ENCODE measurements at regions not wholly inside any gene's neighbourhood (a gene's known extent, or its start where the extent isn't known, plus 50 kb on each side); places are given as distances from the start of the nearest gene placed in this dataset.

- no peak for DNase-seq (ENCODE audit: low read depth, low spot score)
- Histone ChIP-seq H3K36me3 (ENCODE audit: insufficient read depth, insufficient read length, low read length) (no peaks in the 10 kb centered on the region), H3K9ac (ENCODE audit: insufficient read length, low read depth) (no peak overlapping the region), H3K4me1 (ENCODE audit: insufficient read depth, insufficient read length) (no peaks in the 10 kb centered on the region), H3K4me3 (ENCODE audit: insufficient read length, low read depth) (no peak overlapping the region), H3K27me3 (ENCODE audit: insufficient read depth, insufficient read length) (no peaks in the 10 kb centered on the region), H3K9me3 (ENCODE audit: insufficient read depth, low read length) (no peaks in the 10 kb centered on the region)
- TF ChIP-seq ZNF274 (IDR thresholded peaks at IDR 0.05; ENCODE audit: low read depth, low read length) (no peak), YY1 (IDR thresholded peaks at IDR 0.05; ENCODE audit: insufficient read depth, insufficient read length) (no peak), SUZ12 (IDR thresholded peaks at IDR 0.05; ENCODE audit: extremely low read depth, insufficient read depth, insufficient read length) (no peak)
Observed at GRCh38 chr9:29199975-29200374, 1626.7 kb upstream of the C9orf72 start.

GRCh38 chr9:29200650-29201049 is 1627.4 kb upstream of the C9orf72 start:
- Histone ChIP-seq H3K9me3 (ENCODE audit: insufficient read depth, low read length) (no peaks in the 10 kb centered on the region), H3K27me3 (ENCODE audit: insufficient read depth, insufficient read length) (no peaks in the 10 kb centered on the region), H3K4me1 (ENCODE audit: insufficient read depth, insufficient read length) (no peaks in the 10 kb centered on the region), H3K4me3 (ENCODE audit: insufficient read length, low read depth) (no peak overlapping the region), H3K9ac (ENCODE audit: insufficient read length, low read depth) (no peak overlapping the region), H3K36me3 (ENCODE audit: insufficient read depth, insufficient read length, low read length) (no peaks in the 10 kb centered on the region)
- TF ChIP-seq SUZ12 (IDR thresholded peaks at IDR 0.05; ENCODE audit: extremely low read depth, insufficient read depth, insufficient read length) (no peak), ZNF274 (IDR thresholded peaks at IDR 0.05; ENCODE audit: low read depth, low read length) (no peak), YY1 (IDR thresholded peaks at IDR 0.05; ENCODE audit: insufficient read depth, insufficient read length) (no peak)
- no peak for DNase-seq (ENCODE audit: low read depth, low spot score)

GRCh38 chr9:29203244-29203930 is 1630.1 kb upstream of the C9orf72 start:
- no peaks in the 10 kb centered on the region for H3K36me3 ChIP-seq (ENCODE audit: insufficient read depth, insufficient read length, low read length)
- TF ChIP-seq ZNF274 (IDR thresholded peaks at IDR 0.05; ENCODE audit: low read depth, low read length) (no peak), YY1 (IDR thresholded peaks at IDR 0.05; ENCODE audit: insufficient read depth, insufficient read length) (no peak), SUZ12 (IDR thresholded peaks at IDR 0.05; ENCODE audit: extremely low read depth, insufficient read depth, insufficient read length) (no peak)
- no peaks in the 10 kb centered on the region for H3K9me3 ChIP-seq (ENCODE audit: insufficient read depth, low read length)
- no peaks in the 10 kb centered on the region for H3K4me1 ChIP-seq (ENCODE audit: insufficient read depth, insufficient read length)
- DNase-seq (ENCODE audit: low read depth, low spot score) = no peak
- H3K27me3 ChIP-seq (ENCODE audit: insufficient read depth, insufficient read length) = no peaks in the 10 kb centered on the region
- H3K9ac ChIP-seq (ENCODE audit: insufficient read length, low read depth) = no peak overlapping the region
- H3K4me3 ChIP-seq (ENCODE audit: insufficient read length, low read depth) = no peak overlapping the region

GRCh38 chr9:29208670-29209069 is 1635.4 kb upstream of the C9orf72 start:
- Histone ChIP-seq H3K9ac (ENCODE audit: insufficient read length, low read depth) (no peak overlapping the region), H3K9me3 (ENCODE audit: insufficient read depth, low read length) (no peaks in the 10 kb centered on the region), H3K4me3 (ENCODE audit: insufficient read length, low read depth) (no peak overlapping the region), H3K27me3 (ENCODE audit: insufficient read depth, insufficient read length) (peaks cover 30% of the 10 kb centered on the region), H3K36me3 (ENCODE audit: insufficient read depth, insufficient read length, low read length) (no peaks in the 10 kb centered on the region), H3K4me1 (ENCODE audit: insufficient read depth, insufficient read length) (peaks cover 2% of the 10 kb centered on the region)
- DNase-seq (ENCODE audit: low read depth, low spot score) = no peak
- TF ChIP-seq YY1 (IDR thresholded peaks at IDR 0.05; ENCODE audit: insufficient read depth, insufficient read length) (no peak), ZNF274 (IDR thresholded peaks at IDR 0.05; ENCODE audit: low read depth, low read length) (no peak), SUZ12 (IDR thresholded peaks at IDR 0.05; ENCODE audit: extremely low read depth, insufficient read depth, insufficient read length) (no peak)

GRCh38 chr9:29209748-29210291 is 1636.5 kb upstream of the C9orf72 start:
- Histone ChIP-seq H3K9ac (ENCODE audit: insufficient read length, low read depth) (no peak overlapping the region), H3K4me1 (ENCODE audit: insufficient read depth, insufficient read length) (peaks cover 2% of the 10 kb centered on the region), H3K36me3 (ENCODE audit: insufficient read depth, insufficient read length, low read length) (no peaks in the 10 kb centered on the region), H3K4me3 (ENCODE audit: insufficient read length, low read depth) (no peak overlapping the region), H3K9me3 (ENCODE audit: insufficient read depth, low read length) (no peaks in the 10 kb centered on the region), H3K27me3 (ENCODE audit: insufficient read depth, insufficient read length) (peaks cover 33% of the 10 kb centered on the region)
- no peak for TF ChIP-seq SUZ12 (IDR thresholded peaks at IDR 0.05; ENCODE audit: extremely low read depth, insufficient read depth, insufficient read length)
- no peak for TF ChIP-seq ZNF274 (IDR thresholded peaks at IDR 0.05; ENCODE audit: low read depth, low read length)
- TF ChIP-seq YY1 (IDR thresholded peaks at IDR 0.05; ENCODE audit: insufficient read depth, insufficient read length) = no peak
- no peak for DNase-seq (ENCODE audit: low read depth, low spot score)

DNA sequence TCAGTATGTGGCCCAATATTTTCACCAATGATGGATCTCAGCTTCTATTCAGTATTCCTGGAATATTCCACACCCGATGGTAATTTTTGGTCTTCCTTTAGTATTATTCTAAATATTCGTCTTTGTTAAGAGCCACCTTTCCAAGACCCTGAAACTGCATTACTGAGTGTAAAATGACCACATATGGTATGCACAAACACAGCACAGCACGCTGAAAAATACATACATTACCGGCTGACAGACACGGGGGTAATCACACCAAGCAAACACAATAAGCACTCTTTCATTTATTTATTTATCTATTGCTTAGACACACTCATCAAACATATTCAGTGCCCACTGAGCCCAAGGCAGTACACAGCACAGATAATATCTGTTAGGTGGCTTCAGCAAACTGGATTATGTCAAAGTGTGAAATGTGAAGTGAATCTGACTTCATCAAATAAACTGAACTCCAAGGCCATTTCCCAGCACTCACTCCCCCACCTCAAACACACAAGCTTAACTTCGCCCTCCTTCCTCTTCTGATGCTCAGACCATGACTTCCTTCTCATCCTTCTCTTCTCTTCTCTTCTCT is 1637.8 kb upstream of the C9orf72 start:
- Histone ChIP-seq H3K9me3 (ENCODE audit: insufficient read depth, low read length) (no peaks in the 10 kb centered on the region), H3K9ac (ENCODE audit: insufficient read length, low read depth) (no peak overlapping the region), H3K4me1 (ENCODE audit: insufficient read depth, insufficient read length) (peaks cover 2% of the 10 kb centered on the region), H3K27me3 (ENCODE audit: insufficient read depth, insufficient read length) (peaks cover 46% of the 10 kb centered on the region), H3K36me3 (ENCODE audit: insufficient read depth, insufficient read length, low read length) (no peaks in the 10 kb centered on the region), H3K4me3 (ENCODE audit: insufficient read length, low read depth) (peak overlapping the region; percentile 56)
- no peak for DNase-seq (ENCODE audit: low read depth, low spot score)
- TF ChIP-seq YY1 (IDR thresholded peaks at IDR 0.05; ENCODE audit: insufficient read depth, insufficient read length) (no peak), ZNF274 (IDR thresholded peaks at IDR 0.05; ENCODE audit: low read depth, low read length) (no peak), SUZ12 (IDR thresholded peaks at IDR 0.05; ENCODE audit: extremely low read depth, insufficient read depth, insufficient read length) (no peak)

Measured in NT2/D1 (cell line).